PC-9 (cell line): ENCODE measurements at regions not wholly inside any gene's neighbourhood (a gene's known extent, or its start where the extent isn't known, plus 50 kb on each side); places are given as distances from the start of the nearest gene placed in this dataset.

Experiments used
- CTCF ChIP-seq: fragments of 200-600 bp; sonication (generic); conservative IDR thresholded peaks from 2 replicates; pipeline ENCODE4 v1.6.1; 2017; ENCODE audit warnings: mixed run types, antibody characterized with exemption, mild to moderate bottlenecking, moderate library complexity
- EZH2 ChIP-seq: fragments of 200-600 bp; sonication (generic); IDR thresholded peaks from 2 replicates; pipeline ENCODE4 v1.8.0; 2017; ENCODE audit warnings: antibody characterized with exemption, low read depth

GRCh38 chr5:175380701-175381100 is 63.3 kb downstream of the DRD1 start:
- TF ChIP-seq CTCF (no peak), EZH2 (no peak)
